Thyroid gland (tissue), 4 donors: ENCODE measurements at regions not wholly inside any gene's neighbourhood (a gene's known extent, or its start where the extent isn't known, plus 50 kb on each side); places are given as distances from the start of the nearest gene placed in this dataset.
"Not testable (repeated sequence)": the region's sequence is repeated elsewhere in the genome, so short reads cannot be mapped to it uniquely, and the experiment has no call there.

Experiments
- DNase-seq, 2 donors: peaks; one replicate each; pipeline ENCODE4 v3.0.0-alpha.2; 2019
- H3K27ac ChIP-seq, 3 donors: fragments of 200-600 bp; sonication (generic); 1 replicate in 2 of 3; 2 replicates in 1 of 3; pipeline ENCODE4 v1.5.1; 2016 to 2019; ENCODE audit warnings: mild to moderate bottlenecking in 1 of 3, moderate library complexity in 1 of 3
- H3K27me3 ChIP-seq: fragments of 200-600 bp; sonication (generic); one replicate; pipeline ENCODE4 v1.5.1; 2019
- H3K36me3 ChIP-seq, 2 donors: fragments of 200-600 bp; sonication (generic); one replicate each; pipeline ENCODE4 v1.5.1; 2016 to 2019
- H3K4me1 ChIP-seq, 2 donors: fragments of 200-600 bp; sonication (generic); one replicate each; pipeline ENCODE4 v1.5.1; 2017 to 2019
- H3K4me3 ChIP-seq, 3 donors: fragments of 200-600 bp; sonication (generic); replicated peaks in 1 of 3; 1 replicate in 2 of 3; 2 replicates in 1 of 3; pipeline ENCODE4 v1.5.1; 2016; ENCODE audit warnings: mild to moderate bottlenecking in 1 of 3
- H3K9me3 ChIP-seq: fragments of 200-600 bp; sonication (generic); one replicate; pipeline ENCODE4 v1.5.1; 2017
- POLR2A ChIP-seq, 2 donors: fragments of 450-650 bp; IDR thresholded peaks; one replicate each; pipeline ENCODE4 v1.6.1; 2017; ENCODE audit warnings: antibody characterized with exemption in 2 of 2, mild to moderate bottlenecking in 2 of 2, moderate library complexity in 1 of 2
- WGBS, 2 donors: methylation state at CpG; one replicate each; pipeline ENCODE4 v1.1.5; 2017; 5-methylcytosine and 5-hydroxymethylcytosine counted together
- intact Hi-C: fragments of 100-400 bp; cut with DNase I; formaldehyde crosslinking; loops from one replicate; pipeline ENCODE4 v1.15.1; 2023
- TF ChIP-seq, protein P1 (sequence below), 6 experiments: fragments of 200-600 bp in 3 of 6; fragments of 450-650 bp in 3 of 6; sonication (generic) in 3 of 6; IDR thresholded peaks; one replicate each; pipeline ENCODE4 v1.5.1; 2016 to 2019; ENCODE audit warnings: antibody characterized with exemption in 6 of 6, mild to moderate bottlenecking in 2 of 6, inconsistent platforms in 1 of 6, moderate library complexity in 1 of 6

DNA sequence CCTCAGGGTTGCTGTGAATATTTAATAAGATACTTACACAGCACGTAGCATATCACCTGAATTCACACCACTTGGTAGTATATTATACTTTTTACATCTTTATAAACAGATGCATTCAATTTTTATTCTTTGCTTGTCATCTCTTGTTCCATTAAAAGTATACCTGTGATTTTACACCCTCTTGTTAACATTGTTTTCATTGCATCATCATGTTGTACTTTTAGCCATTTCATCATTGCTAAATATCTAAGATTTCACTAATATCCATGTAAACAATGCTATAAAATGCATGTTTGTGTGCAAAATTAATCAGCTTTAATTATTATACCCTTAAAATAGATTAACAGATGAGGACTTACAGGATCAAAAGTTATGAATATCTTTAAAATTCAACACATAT lies 155.3 kb downstream of the MEX3B start:
- Histone ChIP-seq H3K9me3 (no peaks in the 10 kb centered on the region), H3K27me3 (no peaks in the 10 kb centered on the region), H3K27ac (no peak overlapping the region), H3K4me3 (no peak overlapping the region), H3K36me3 (no peaks in the 10 kb centered on the region), H3K4me1 (no peaks in the 10 kb centered on the region)
- 94 to 95% methylated on average over 1 of the region's 1 CpG for WGBS, 2 donors
- intact Hi-C loops, result no loop called here
- no peak for DNase-seq
- TF ChIP-seq, protein P1, sequence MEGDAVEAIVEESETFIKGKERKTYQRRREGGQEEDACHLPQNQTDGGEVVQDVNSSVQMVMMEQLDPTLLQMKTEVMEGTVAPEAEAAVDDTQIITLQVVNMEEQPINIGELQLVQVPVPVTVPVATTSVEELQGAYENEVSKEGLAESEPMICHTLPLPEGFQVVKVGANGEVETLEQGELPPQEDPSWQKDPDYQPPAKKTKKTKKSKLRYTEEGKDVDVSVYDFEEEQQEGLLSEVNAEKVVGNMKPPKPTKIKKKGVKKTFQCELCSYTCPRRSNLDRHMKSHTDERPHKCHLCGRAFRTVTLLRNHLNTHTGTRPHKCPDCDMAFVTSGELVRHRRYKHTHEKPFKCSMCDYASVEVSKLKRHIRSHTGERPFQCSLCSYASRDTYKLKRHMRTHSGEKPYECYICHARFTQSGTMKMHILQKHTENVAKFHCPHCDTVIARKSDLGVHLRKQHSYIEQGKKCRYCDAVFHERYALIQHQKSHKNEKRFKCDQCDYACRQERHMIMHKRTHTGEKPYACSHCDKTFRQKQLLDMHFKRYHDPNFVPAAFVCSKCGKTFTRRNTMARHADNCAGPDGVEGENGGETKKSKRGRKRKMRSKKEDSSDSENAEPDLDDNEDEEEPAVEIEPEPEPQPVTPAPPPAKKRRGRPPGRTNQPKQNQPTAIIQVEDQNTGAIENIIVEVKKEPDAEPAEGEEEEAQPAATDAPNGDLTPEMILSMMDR (IDR thresholded peaks at IDR 0.05), result no peak
- no peak for TF ChIP-seq POLR2A (IDR thresholded peaks at IDR 0.05)

DNA sequence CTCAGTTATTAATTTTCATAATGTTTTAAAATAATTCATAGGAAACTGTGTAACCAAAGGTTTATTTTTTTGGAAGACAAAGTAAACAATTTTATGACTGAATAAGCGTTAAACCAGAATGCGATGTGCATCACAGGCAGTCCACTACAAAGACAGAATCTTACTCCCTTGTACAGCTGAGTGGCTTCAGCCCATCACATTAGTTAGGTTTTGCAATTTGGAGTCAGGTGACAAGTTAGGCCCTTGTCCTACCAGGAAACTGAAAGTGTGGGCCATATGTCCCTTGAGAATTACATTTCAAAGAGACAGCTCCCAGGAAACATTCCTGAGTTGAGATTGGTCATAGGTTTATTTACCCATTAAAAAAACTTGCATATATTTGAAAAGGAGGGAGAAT lies 156.3 kb downstream of the MEX3B start:
- Histone ChIP-seq H3K36me3 (no peaks in the 10 kb centered on the region), H3K27me3 (no peaks in the 10 kb centered on the region), H3K9me3 (no peaks in the 10 kb centered on the region), H3K4me3 (no peak overlapping the region), H3K4me1 (no peaks in the 10 kb centered on the region), H3K27ac (no peak overlapping the region)
- TF ChIP-seq POLR2A (IDR thresholded peaks at IDR 0.05), result no peak
- TF ChIP-seq, protein P1 (IDR thresholded peaks at IDR 0.05), result no peak
- no peak for DNase-seq
- intact Hi-C loops, result no loop called here
- WGBS, 2 donors, result 54 to 55% methylated on average over 2 of the region's 2 CpGs

DNA sequence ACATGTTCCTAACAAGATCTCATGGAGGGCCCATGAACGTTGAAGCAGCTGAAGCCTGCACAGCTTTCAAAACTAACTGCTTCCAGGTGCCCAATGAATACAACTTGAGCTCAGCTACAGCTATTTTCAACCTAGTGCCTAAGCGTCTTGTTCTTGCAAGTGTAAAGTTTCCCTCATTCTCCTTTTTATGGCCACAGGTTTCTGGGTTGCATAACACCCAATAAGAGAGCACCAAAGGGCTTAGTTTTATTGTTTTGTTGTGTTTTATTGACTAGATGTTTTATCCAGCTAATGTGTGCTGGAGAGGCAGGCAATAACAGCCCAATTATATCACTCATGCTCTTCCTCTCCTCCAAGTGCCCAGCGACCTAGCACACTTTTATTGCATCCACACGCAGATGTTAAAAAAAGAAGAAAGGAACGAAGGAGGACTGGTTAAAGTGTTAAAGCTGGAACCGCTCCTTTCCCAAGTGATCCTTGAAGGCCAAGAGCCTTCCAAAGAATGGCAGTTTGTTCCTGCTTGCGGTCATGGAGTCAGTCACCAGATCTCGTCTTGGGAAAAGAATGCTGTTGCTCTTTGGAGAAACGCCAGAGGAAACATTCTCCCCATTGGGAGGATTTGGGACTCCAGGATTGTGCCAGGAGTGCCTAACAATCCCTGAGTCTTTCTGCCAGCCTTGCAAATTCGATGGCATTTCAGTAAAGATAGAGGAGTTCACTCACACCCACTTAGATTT lies 156.9 kb downstream of the MEX3B start:
- Histone ChIP-seq H3K9me3 (no peaks in the 10 kb centered on the region), H3K4me3 (no peak overlapping the region), H3K36me3 (no peaks in the 10 kb centered on the region), H3K4me1 (no peaks in the 10 kb centered on the region), H3K27ac (no peak overlapping the region), H3K27me3 (no peaks in the 10 kb centered on the region)
- TF ChIP-seq, protein P1 (IDR thresholded peaks at IDR 0.05), result no peak
- TF ChIP-seq POLR2A (IDR thresholded peaks at IDR 0.05), result no peak
- intact Hi-C loops, result no loop called here
- 46 to 50% methylated on average over 10 of the region's 10 CpGs for WGBS, 2 donors
- DNase-seq, result peak in 1 of 2 donors; percentile 11

DNA sequence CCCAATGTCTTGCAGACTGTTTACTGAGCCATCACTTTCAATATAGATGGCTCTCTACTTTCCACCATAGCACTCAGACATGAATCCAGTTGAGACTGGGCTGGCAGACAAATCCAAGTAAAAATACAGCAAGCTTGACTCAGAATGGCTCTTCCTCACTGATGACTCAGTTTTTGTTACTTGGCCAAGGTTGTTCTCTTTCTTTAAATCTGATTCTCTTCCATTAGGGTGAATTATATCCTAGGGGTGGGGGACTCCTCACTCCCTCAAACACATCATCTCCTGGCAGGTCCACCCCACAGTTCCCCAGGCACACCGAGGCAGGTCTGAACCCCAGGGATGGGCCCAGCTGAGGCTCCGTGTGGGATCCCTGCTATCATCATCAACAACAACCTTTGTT lies 157.9 kb downstream of the MEX3B start:
- no peak overlapping the region for H3K4me3 ChIP-seq
- TF ChIP-seq POLR2A (IDR thresholded peaks at IDR 0.05), result no peak
- TF ChIP-seq, protein P1 (IDR thresholded peaks at IDR 0.05), result no peak
- DNase-seq, result no peak
- H3K4me1 ChIP-seq, result no peaks in the 10 kb centered on the region
- intact Hi-C loops, result no loop called here
- WGBS, 2 donors, result 80 to 84% methylated on average over 2 of the region's 2 CpGs
- no peak overlapping the region for H3K27ac ChIP-seq
- H3K9me3 ChIP-seq, result no peaks in the 10 kb centered on the region
- no peaks in the 10 kb centered on the region for H3K27me3 ChIP-seq
- H3K36me3 ChIP-seq, result no peaks in the 10 kb centered on the region

DNA sequence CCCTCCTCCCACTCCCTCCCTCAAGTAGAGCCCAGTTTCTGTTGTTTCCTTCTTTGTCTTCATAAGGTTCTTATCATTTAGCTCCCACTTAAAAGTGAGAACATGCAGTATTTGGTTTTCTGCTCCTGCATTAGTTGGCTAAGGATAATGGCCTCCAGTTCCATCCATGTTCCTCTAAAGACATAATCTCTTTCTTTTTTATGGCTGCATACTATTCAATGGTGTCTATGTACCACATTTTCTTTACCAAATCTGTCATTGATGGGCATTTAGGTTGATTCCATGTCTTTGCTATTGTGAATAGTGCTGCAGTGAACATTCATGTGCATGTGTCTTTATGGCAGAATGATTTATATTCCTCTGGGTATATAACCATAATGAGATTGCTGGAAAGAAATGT lies 158.6 kb downstream of the MEX3B start:
- intact Hi-C loops, H3K4me1 ChIP-seq, H3K9me3 ChIP-seq, H3K36me3 ChIP-seq, H3K27ac ChIP-seq, DNase-seq, H3K27me3 ChIP-seq, H3K4me3 ChIP-seq: not testable (repeated sequence)
